ENCODE measurements at regions not wholly inside any gene's neighbourhood (a gene's known extent, or its start where the extent isn't known, plus 50 kb on each side); places are given as distances from the start of the nearest gene placed in this dataset.
"Not testable (repeated sequence)": the region's sequence is repeated elsewhere in the genome, so short reads cannot be mapped to it uniquely, and the experiment has no call there.

DNA sequence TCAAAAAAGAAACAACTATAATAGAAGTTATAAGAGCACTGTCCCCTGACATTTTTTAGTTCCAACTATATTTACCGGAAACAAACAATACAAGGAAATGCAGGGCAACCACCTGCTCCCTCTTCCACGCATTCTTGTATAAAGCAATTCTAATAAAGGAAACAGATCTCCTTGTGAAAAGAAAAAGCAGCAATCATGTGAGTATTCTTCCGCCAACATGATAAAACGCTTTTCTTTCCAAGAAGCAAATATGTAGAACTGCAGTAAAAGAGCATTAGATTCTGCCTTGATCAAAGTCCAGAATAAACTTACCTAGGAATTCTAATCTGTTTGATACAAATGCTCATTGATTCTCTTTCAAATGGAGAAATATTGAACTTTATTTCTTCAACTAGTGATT, 230.3 kb downstream of the CNTN3 start:
- H3K9me3 Mint-ChIP-seq (ENCODE audit: low read depth, unreplicated experiment), result peaks cover 7% of the 10 kb centered on the region
- no peak for DNase-seq
- no peak overlapping the region for H3K4me3 Mint-ChIP-seq (ENCODE audit: low read depth, unreplicated experiment)
- no peaks in the 10 kb centered on the region for H3K36me3 Mint-ChIP-seq (ENCODE audit: insufficient read depth, unreplicated experiment)
- no TSS peak for BruUV-seq (replicated peaks)
- no peak overlapping the region for H3K27ac Mint-ChIP-seq (ENCODE audit: unreplicated experiment)
- H3K27me3 Mint-ChIP-seq (ENCODE audit: unreplicated experiment), result no peaks in the 10 kb centered on the region
- intact Hi-C loops (cut with micrococcal nuclease; ENCODE audit: unreplicated experiment), result no loop called here
- CTCF ChIA-PET, result no interaction called here
- TF ChIP-seq, protein P1, sequence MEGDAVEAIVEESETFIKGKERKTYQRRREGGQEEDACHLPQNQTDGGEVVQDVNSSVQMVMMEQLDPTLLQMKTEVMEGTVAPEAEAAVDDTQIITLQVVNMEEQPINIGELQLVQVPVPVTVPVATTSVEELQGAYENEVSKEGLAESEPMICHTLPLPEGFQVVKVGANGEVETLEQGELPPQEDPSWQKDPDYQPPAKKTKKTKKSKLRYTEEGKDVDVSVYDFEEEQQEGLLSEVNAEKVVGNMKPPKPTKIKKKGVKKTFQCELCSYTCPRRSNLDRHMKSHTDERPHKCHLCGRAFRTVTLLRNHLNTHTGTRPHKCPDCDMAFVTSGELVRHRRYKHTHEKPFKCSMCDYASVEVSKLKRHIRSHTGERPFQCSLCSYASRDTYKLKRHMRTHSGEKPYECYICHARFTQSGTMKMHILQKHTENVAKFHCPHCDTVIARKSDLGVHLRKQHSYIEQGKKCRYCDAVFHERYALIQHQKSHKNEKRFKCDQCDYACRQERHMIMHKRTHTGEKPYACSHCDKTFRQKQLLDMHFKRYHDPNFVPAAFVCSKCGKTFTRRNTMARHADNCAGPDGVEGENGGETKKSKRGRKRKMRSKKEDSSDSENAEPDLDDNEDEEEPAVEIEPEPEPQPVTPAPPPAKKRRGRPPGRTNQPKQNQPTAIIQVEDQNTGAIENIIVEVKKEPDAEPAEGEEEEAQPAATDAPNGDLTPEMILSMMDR (IDR thresholded peaks at IDR 0.05; ENCODE audit: unreplicated experiment), result no peak
- no peaks in the 10 kb centered on the region for H3K4me1 Mint-ChIP-seq (ENCODE audit: low read depth, unreplicated experiment)

GRCh38 chr3:74377669-74378068, 236.8 kb downstream of the CNTN3 start:
- BruUV-seq (replicated peaks), result no TSS peak
- CTCF ChIA-PET, result no interaction called here
- TF ChIP-seq, protein P1 (IDR thresholded peaks at IDR 0.05; ENCODE audit: unreplicated experiment), result no peak
- H3K27ac Mint-ChIP-seq (ENCODE audit: unreplicated experiment), result no peak overlapping the region
- H3K9me3 Mint-ChIP-seq (ENCODE audit: low read depth, unreplicated experiment), result peaks cover 13% of the 10 kb centered on the region
- H3K36me3 Mint-ChIP-seq (ENCODE audit: insufficient read depth, unreplicated experiment), result no peaks in the 10 kb centered on the region
- no peaks in the 10 kb centered on the region for H3K27me3 Mint-ChIP-seq (ENCODE audit: unreplicated experiment)
- intact Hi-C loops (cut with micrococcal nuclease; ENCODE audit: unreplicated experiment), result no loop called here
- no peak overlapping the region for H3K4me3 Mint-ChIP-seq (ENCODE audit: low read depth, unreplicated experiment)
- DNase-seq, result no peak
- no peaks in the 10 kb centered on the region for H3K4me1 Mint-ChIP-seq (ENCODE audit: low read depth, unreplicated experiment)

- intact Hi-C loops (cut with micrococcal nuclease; ENCODE audit: unreplicated experiment); BruUV-seq (replicated peaks); CTCF ChIA-PET; H3K4me3 Mint-ChIP-seq (ENCODE audit: low read depth, unreplicated experiment); DNase-seq; H3K27ac Mint-ChIP-seq (ENCODE audit: unreplicated experiment); H3K36me3 Mint-ChIP-seq (ENCODE audit: insufficient read depth, unreplicated experiment); H3K27me3 Mint-ChIP-seq (ENCODE audit: unreplicated experiment); H3K4me1 Mint-ChIP-seq (ENCODE audit: low read depth, unreplicated experiment): not testable (repeated sequence)
- H3K9me3 Mint-ChIP-seq (ENCODE audit: low read depth, unreplicated experiment), result peaks cover 13% of the 10 kb centered on the region
Observed at GRCh38 chr3:74376323-74376722, 238.1 kb downstream of the CNTN3 start.

DNA sequence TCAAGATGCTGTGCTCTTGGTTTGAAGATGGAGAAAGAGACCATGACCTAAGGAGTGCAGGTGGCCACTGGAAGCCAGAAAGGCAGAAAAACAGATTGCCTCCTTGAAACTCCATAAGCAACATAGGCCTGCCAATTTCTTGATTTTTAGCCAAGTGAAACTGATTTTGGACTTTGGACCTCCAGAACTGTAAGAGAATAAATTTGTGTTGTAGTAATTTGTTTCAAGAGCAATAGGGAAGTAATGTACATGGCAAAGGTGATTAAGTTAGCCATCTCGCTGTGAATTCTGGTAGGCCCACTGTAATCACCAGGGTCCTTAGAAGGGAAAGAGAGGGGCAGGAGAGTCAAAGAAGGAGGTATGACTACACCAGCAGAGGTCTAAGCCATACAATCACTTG, 238.8 kb downstream of the CNTN3 start:
- Mint-ChIP-seq H3K36me3 (ENCODE audit: insufficient read depth, unreplicated experiment) (no peaks in the 10 kb centered on the region), H3K9me3 (ENCODE audit: low read depth, unreplicated experiment) (peaks cover 11% of the 10 kb centered on the region), H3K27me3 (ENCODE audit: unreplicated experiment) (no peaks in the 10 kb centered on the region), H3K27ac (ENCODE audit: unreplicated experiment) (no peak overlapping the region), H3K4me1 (ENCODE audit: low read depth, unreplicated experiment) (no peaks in the 10 kb centered on the region), H3K4me3 (ENCODE audit: low read depth, unreplicated experiment) (no peak overlapping the region)
- intact Hi-C loops (cut with micrococcal nuclease; ENCODE audit: unreplicated experiment), result no loop called here
- no peak for DNase-seq
- CTCF ChIA-PET, result no interaction called here
- TF ChIP-seq, protein P1 (IDR thresholded peaks at IDR 0.05; ENCODE audit: unreplicated experiment), result no peak
- BruUV-seq (replicated peaks), result no TSS peak

DNA sequence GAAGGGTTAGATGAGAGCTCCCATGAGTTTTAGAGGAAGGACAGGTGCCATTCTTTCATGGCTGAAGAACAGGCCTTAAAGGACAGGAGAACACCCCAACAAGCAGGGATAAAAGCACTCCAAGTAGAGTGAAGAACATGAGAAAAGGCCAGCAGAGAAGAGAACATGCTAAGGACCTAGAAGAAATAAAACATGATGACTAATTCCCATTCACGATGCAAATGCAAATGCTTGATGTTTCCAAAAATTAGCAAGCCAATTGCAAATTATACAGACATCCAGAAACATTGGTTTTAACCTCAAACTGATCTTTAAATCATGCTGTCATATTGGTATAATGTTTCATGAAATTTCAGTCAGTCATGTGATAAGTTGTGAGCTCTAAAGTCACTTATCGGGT, 241.7 kb downstream of the CNTN3 start:
- Mint-ChIP-seq H3K36me3 (ENCODE audit: insufficient read depth, unreplicated experiment) (no peaks in the 10 kb centered on the region), H3K27me3 (ENCODE audit: unreplicated experiment) (no peaks in the 10 kb centered on the region), H3K4me1 (ENCODE audit: low read depth, unreplicated experiment) (no peaks in the 10 kb centered on the region), H3K4me3 (ENCODE audit: low read depth, unreplicated experiment) (no peak overlapping the region), H3K9me3 (ENCODE audit: low read depth, unreplicated experiment) (peaks cover 9% of the 10 kb centered on the region), H3K27ac (ENCODE audit: unreplicated experiment) (no peak overlapping the region)
- intact Hi-C loops (cut with micrococcal nuclease; ENCODE audit: unreplicated experiment), result no loop called here
- CTCF ChIA-PET, result no interaction called here
- no peak for DNase-seq
- BruUV-seq (replicated peaks), result no TSS peak
- TF ChIP-seq, protein P1 (IDR thresholded peaks at IDR 0.05; ENCODE audit: unreplicated experiment), result no peak

All from Calu3 (cell line).